NCI-H2171 treated with DMSO at 0.1 percent for 48 hours (cell line): ENCODE measurements at regions not wholly inside any gene's neighbourhood (a gene's known extent, or its start where the extent isn't known, plus 50 kb on each side); places are given as distances from the start of the nearest gene placed in this dataset.
"Not testable (repeated sequence)": the region's sequence is repeated elsewhere in the genome, so short reads cannot be mapped to it uniquely, and the experiment has no call there.

Experiments used
- DNase-seq: peaks from one replicate; lab custom pipeline; 2025; lab: John Stamatoyannopoulos, UW

- no peak for DNase-seq
Measured at GRCh38 chr6:10343320-10343719, 71.6 kb downstream of the TFAP2A start.

GRCh38 chr6:10341605-10342004 lies 73.3 kb downstream of the TFAP2A start:
- DNase-seq, result no peak

GRCh38 chr6:10338151-10338550 lies 76.7 kb downstream of the TFAP2A start:
- DNase-seq, result no peak

- DNase-seq, result not testable (repeated sequence)
Measured at GRCh38 chr6:10337376-10337775, 77.5 kb downstream of the TFAP2A start.

- DNase-seq, result no peak
Measured at GRCh38 chr6:10332111-10332510, 82.8 kb downstream of the TFAP2A start.

- DNase-seq, result no peak
Measured at GRCh38 chr6:10331334-10331968, 83.4 kb downstream of the TFAP2A start.

- DNase-seq, result no peak
Measured at GRCh38 chr6:10330515-10330914, 84.4 kb downstream of the TFAP2A start.

- no peak for DNase-seq
Measured at GRCh38 chr6:10323018-10323417, 91.9 kb downstream of the TFAP2A start.

- DNase-seq, result no peak
Measured at GRCh38 chr6:10320291-10320690, 94.6 kb downstream of the TFAP2A start.

- no peak for DNase-seq
Measured at GRCh38 chr6:10316373-10316721, 98.5 kb downstream of the TFAP2A start.

- no peak for DNase-seq
Measured at GRCh38 chr6:10315658-10316372, 99.1 kb downstream of the TFAP2A start.

- no peak for DNase-seq
Measured at GRCh38 chr6:10315034-10315433, 99.8 kb downstream of the TFAP2A start.

- no peak for DNase-seq
Measured at GRCh38 chr6:10314163-10314955, 100.5 kb downstream of the TFAP2A start.

- DNase-seq, result no peak
Measured at GRCh38 chr6:10313799-10314162, 101.1 kb downstream of the TFAP2A start.

GRCh38 chr6:10312445-10312844 lies 102.4 kb downstream of the TFAP2A start:
- no peak for DNase-seq

GRCh38 chr6:10311546-10312405 lies 103.1 kb downstream of the TFAP2A start:
- not testable (repeated sequence) for DNase-seq

- no peak for DNase-seq
Measured at GRCh38 chr6:10310826-10311225, 104.0 kb downstream of the TFAP2A start.

- DNase-seq, result no peak
Measured at GRCh38 chr6:10310330-10310653, 104.6 kb downstream of the TFAP2A start.

GRCh38 chr6:10309457-10310329 lies 105.2 kb downstream of the TFAP2A start:
- no peak for DNase-seq

- no peak for DNase-seq
Measured at GRCh38 chr6:10307476-10307875, 107.4 kb downstream of the TFAP2A start.

- no peak for DNase-seq
Measured at GRCh38 chr6:10307028-10307427, 107.8 kb downstream of the TFAP2A start.
